ENCODE measurements at regions not wholly inside any gene's neighbourhood (a gene's known extent, or its start where the extent isn't known, plus 50 kb on each side); places are given as distances from the start of the nearest gene placed in this dataset.

GRCh38 chr13:23947893-23948292, 50.6 kb upstream of the C1QTNF9B start:
- Histone ChIP-seq H3K27ac (ENCODE audit: low read depth, low read length) (no peak overlapping the region), H2AFZ (ENCODE audit: low read depth, low read length, severe bottlenecking) (no peak overlapping the region), H4K20me1 (ENCODE audit: low read depth, low read length) (no peaks in the 10 kb centered on the region), H3K9me2 (replicated peaks; ENCODE audit: insufficient read depth, low read length) (no peaks in the 10 kb centered on the region), H3K4me3 (ENCODE audit: insufficient read depth, low read length, poor library complexity, severe bottlenecking) (no peak overlapping the region), H3K9ac (ENCODE audit: low read length) (no peak overlapping the region), H3K9me3 (ENCODE audit: insufficient read depth, low read length) (no peaks in the 10 kb centered on the region), H3K79me2 (ENCODE audit: insufficient read depth, low read length) (no peaks in the 10 kb centered on the region), H3K4me2 (ENCODE audit: low read depth, low read length, poor library complexity, severe bottlenecking) (no peak overlapping the region), H3F3A (ENCODE audit: insufficient read depth) (no peaks in the 10 kb centered on the region), H3K27me3 (ENCODE audit: low read length) (no peaks in the 10 kb centered on the region), H3K36me3 (ENCODE audit: low read length) (no peaks in the 10 kb centered on the region)
- no peak for TF ChIP-seq EZH2phosphoT487 (conservative IDR thresholded peaks at IDR 0.05; ENCODE audit: low read length)
- no peak for TF ChIP-seq CTCF (IDR thresholded peaks at IDR 0.05; ENCODE audit: insufficient read depth, low read length, poor library complexity, severe bottlenecking)

- Histone ChIP-seq H3K4me2 (ENCODE audit: low read depth, low read length, poor library complexity, severe bottlenecking) (no peak overlapping the region), H3K27ac (ENCODE audit: low read depth, low read length) (no peak overlapping the region), H3F3A (ENCODE audit: insufficient read depth) (no peaks in the 10 kb centered on the region), H3K9me3 (ENCODE audit: insufficient read depth, low read length) (no peaks in the 10 kb centered on the region), H3K9ac (ENCODE audit: low read length) (no peak overlapping the region), H3K27me3 (ENCODE audit: low read length) (no peaks in the 10 kb centered on the region), H2AFZ (ENCODE audit: low read depth, low read length, severe bottlenecking) (no peak overlapping the region), H3K79me2 (ENCODE audit: insufficient read depth, low read length) (no peaks in the 10 kb centered on the region), H3K4me3 (ENCODE audit: insufficient read depth, low read length, poor library complexity, severe bottlenecking) (no peak overlapping the region), H4K20me1 (ENCODE audit: low read depth, low read length) (no peaks in the 10 kb centered on the region), H3K9me2 (replicated peaks; ENCODE audit: insufficient read depth, low read length) (no peaks in the 10 kb centered on the region), H3K36me3 (ENCODE audit: low read length) (no peaks in the 10 kb centered on the region)
- TF ChIP-seq EZH2phosphoT487 (conservative IDR thresholded peaks at IDR 0.05; ENCODE audit: low read length) (no peak), CTCF (IDR thresholded peaks at IDR 0.05; ENCODE audit: insufficient read depth, low read length, poor library complexity, severe bottlenecking) (no peak)
Measured at GRCh38 chr13:23949200-23949599, 51.9 kb upstream of the C1QTNF9B start.

- no peaks in the 10 kb centered on the region for H3K9me2 ChIP-seq (replicated peaks; ENCODE audit: insufficient read depth, low read length)
- H4K20me1 ChIP-seq (ENCODE audit: low read depth, low read length): no peaks in the 10 kb centered on the region
- TF ChIP-seq CTCF (IDR thresholded peaks at IDR 0.05; ENCODE audit: insufficient read depth, low read length, poor library complexity, severe bottlenecking): no peak
- no peak for TF ChIP-seq EZH2phosphoT487 (conservative IDR thresholded peaks at IDR 0.05; ENCODE audit: low read length)
- no peak overlapping the region for H3K4me3 ChIP-seq (ENCODE audit: insufficient read depth, low read length, poor library complexity, severe bottlenecking)
- H3K9me3 ChIP-seq (ENCODE audit: insufficient read depth, low read length): no peaks in the 10 kb centered on the region
- no peak overlapping the region for H3K27ac ChIP-seq (ENCODE audit: low read depth, low read length)
- no peaks in the 10 kb centered on the region for H3K79me2 ChIP-seq (ENCODE audit: insufficient read depth, low read length)
- no peak overlapping the region for H3K9ac ChIP-seq (ENCODE audit: low read length)
- H2AFZ ChIP-seq (ENCODE audit: low read depth, low read length, severe bottlenecking): no peak overlapping the region
- H3K36me3 ChIP-seq (ENCODE audit: low read length): no peaks in the 10 kb centered on the region
- H3K27me3 ChIP-seq (ENCODE audit: low read length): no peaks in the 10 kb centered on the region
- no peak overlapping the region for H3K4me2 ChIP-seq (ENCODE audit: low read depth, low read length, poor library complexity, severe bottlenecking)
- no peaks in the 10 kb centered on the region for H3F3A ChIP-seq (ENCODE audit: insufficient read depth)
Measured at GRCh38 chr13:23949736-23950135, 52.4 kb upstream of the C1QTNF9B start.
